Loucy (cell line): ENCODE measurements at regions not wholly inside any gene's neighbourhood (a gene's known extent, or its start where the extent isn't known, plus 50 kb on each side); places are given as distances from the start of the nearest gene placed in this dataset.

Source experiments
- CTCF ChIP-seq: fragments of 200-600 bp; sonication (generic); conservative IDR thresholded peaks from 2 replicates; pipeline ENCODE4 v1.5.1; 2014; ENCODE audit warnings: mild to moderate bottlenecking, antibody characterized with exemption, low read length
- EZH2phosphoT487 ChIP-seq: fragments of 200-600 bp; IDR thresholded peaks from 2 replicates; pipeline ENCODE4 v1.6.1; 2018; ENCODE audit warnings: antibody characterized with exemption, mild to moderate bottlenecking, moderate library complexity, borderline replicate concordance

GRCh38 chr16:35154627-35155026 lies 1695.2 kb downstream of the TP53TG3F start:
- no peak for TF ChIP-seq CTCF
- TF ChIP-seq EZH2phosphoT487: no peak
